ENCODE measurements at regions not wholly inside any gene's neighbourhood (a gene's known extent, or its start where the extent isn't known, plus 50 kb on each side); places are given as distances from the start of the nearest gene placed in this dataset.

DNA sequence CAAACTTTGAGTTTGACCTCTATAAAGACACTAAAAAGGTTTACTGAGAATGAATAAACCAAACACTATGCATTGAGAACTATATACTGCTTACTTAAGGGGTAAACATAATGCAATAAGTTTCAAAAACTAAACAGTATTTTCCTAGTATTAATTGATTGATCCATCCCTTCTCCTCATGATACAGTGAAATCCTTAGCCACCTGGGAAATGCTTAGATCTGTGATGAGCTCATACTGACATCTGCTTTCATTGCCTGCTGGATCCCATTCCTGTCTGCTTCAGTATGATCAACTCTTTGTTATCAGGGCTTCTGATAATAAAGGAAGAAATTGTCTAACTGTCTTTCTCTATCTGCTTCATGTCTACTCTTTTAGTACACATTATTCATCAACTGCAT lies 74.9 kb upstream of the UBE2E3 start:
- TF ChIP-seq, protein P1, sequence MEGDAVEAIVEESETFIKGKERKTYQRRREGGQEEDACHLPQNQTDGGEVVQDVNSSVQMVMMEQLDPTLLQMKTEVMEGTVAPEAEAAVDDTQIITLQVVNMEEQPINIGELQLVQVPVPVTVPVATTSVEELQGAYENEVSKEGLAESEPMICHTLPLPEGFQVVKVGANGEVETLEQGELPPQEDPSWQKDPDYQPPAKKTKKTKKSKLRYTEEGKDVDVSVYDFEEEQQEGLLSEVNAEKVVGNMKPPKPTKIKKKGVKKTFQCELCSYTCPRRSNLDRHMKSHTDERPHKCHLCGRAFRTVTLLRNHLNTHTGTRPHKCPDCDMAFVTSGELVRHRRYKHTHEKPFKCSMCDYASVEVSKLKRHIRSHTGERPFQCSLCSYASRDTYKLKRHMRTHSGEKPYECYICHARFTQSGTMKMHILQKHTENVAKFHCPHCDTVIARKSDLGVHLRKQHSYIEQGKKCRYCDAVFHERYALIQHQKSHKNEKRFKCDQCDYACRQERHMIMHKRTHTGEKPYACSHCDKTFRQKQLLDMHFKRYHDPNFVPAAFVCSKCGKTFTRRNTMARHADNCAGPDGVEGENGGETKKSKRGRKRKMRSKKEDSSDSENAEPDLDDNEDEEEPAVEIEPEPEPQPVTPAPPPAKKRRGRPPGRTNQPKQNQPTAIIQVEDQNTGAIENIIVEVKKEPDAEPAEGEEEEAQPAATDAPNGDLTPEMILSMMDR (IDR thresholded peaks at IDR 0.05; ENCODE audit: insufficient read depth, low read length, poor library complexity, severe bottlenecking): no peak
- no peak for TF ChIP-seq EZH2phosphoT487 (conservative IDR thresholded peaks at IDR 0.05; ENCODE audit: low read length)

All from SU-DHL-6 (cell line).